Panc1 (cell line): ENCODE measurements at regions not wholly inside any gene's neighbourhood (a gene's known extent, or its start where the extent isn't known, plus 50 kb on each side); places are given as distances from the start of the nearest gene placed in this dataset.

Experiments
- ATAC-seq: fragments of 200-7000 bp; cut with Tn5 transposase; 2 replicates; pipeline ENCODE4 v1.9.1; 2020; ENCODE audit warnings: mild to moderate bottlenecking, moderate library complexity
- BruUV-seq: library from RNA; stranded (reverse); fragments of 400-500 nt; replicated peaks from 2 replicates; lab custom pipeline; 2021; lab: Mats Ljungman, UMichigan
- CTCF ChIA-PET: fragments of 300-600 bp; sonication (Branson Sonifier 250); formaldehyde crosslinking; loops from one replicate; lab custom pipeline; 2022; ENCODE audit warnings: antibody characterized with exemption; lab: Charles Lee
- POLR2A ChIA-PET: fragments of 300-600 bp; sonication (Branson Sonifier 250); formaldehyde crosslinking; loops from one replicate; lab custom pipeline; 2022; ENCODE audit warnings: antibody characterized with exemption; lab: Charles Lee
- DNase-seq: peaks from one replicate; pipeline ENCODE4 v3.0.0-alpha.2; 2010; ENCODE audit warnings: low read depth, low spot score
- H3K27ac ChIP-seq: 2 replicates; pipeline ENCODE4 v1.5.1; 2011; ENCODE audit warnings: mild to moderate bottlenecking, low read length, inconsistent platforms
- H3K27me3 ChIP-seq: fragments of 200-500 bp; sonication (Bioruptor generic); 2 replicates; pipeline ENCODE4 v1.6.0; 2014; ENCODE audit warnings: low read length, inconsistent platforms; ENCODE audit not compliant: control insufficient read depth, insufficient read depth
- H3K36me3 ChIP-seq: fragments of 200-500 bp; sonication (Bioruptor generic); 2 replicates; pipeline ENCODE4 v1.5.1; 2014; ENCODE audit warnings: inconsistent platforms, mild to moderate bottlenecking, low read length, moderate library complexity; ENCODE audit not compliant: control insufficient read depth, insufficient read depth
- H3K4me1 ChIP-seq: 2 replicates; pipeline ENCODE4 v1.5.1; 2011; ENCODE audit warnings: inconsistent platforms, mild to moderate bottlenecking, low read length, moderate library complexity; ENCODE audit not compliant: control insufficient read depth, insufficient read depth
- H3K4me3 ChIP-seq, 2 experiments: 2 replicates each; pipeline ENCODE4 v1.5.1; 2011 to 2012; ENCODE audit warnings: low read depth in 2 of 2, low read length in 2 of 2, mild to moderate bottlenecking in 2 of 2, inconsistent platforms in 1 of 2, moderate library complexity in 1 of 2
- H3K9me3 ChIP-seq: fragments of 200-500 bp; sonication (Bioruptor generic); 2 replicates; pipeline ENCODE4 v1.5.1; 2014; ENCODE audit warnings: low read depth, mild to moderate bottlenecking, inconsistent platforms, low read length, moderate library complexity; ENCODE audit not compliant: control insufficient read depth, insufficient read depth
- POLR2AphosphoS5 ChIP-seq: IDR thresholded peaks from 2 replicates; pipeline ENCODE4 v1.6.1; 2012; ENCODE audit warnings: mild to moderate bottlenecking, low read depth, low read length, moderate library complexity
- SIN3A ChIP-seq: IDR thresholded peaks from 2 replicates; pipeline ENCODE4 v1.6.1; 2012; ENCODE audit warnings: low read depth, mild to moderate bottlenecking, low read length, moderate library complexity, borderline replicate concordance; ENCODE audit not compliant: insufficient read depth
- TCF7L2 ChIP-seq: IDR thresholded peaks from 2 replicates; pipeline ENCODE4 v1.6.1; 2011; ENCODE audit warnings: mild to moderate bottlenecking, low read depth, low read length, inconsistent platforms
- in situ Hi-C: cut with HindIII; loops from 2 replicates; pipeline ENCODE4 v1.10.0; 2016; ENCODE audit warnings: low sequenced_read_pairs, low pct_unique_long_range_greater_than_20kb
- intact Hi-C: fragments of 100-400 bp; cut with micrococcal nuclease; formaldehyde crosslinking; loops from one replicate; pipeline ENCODE4 v1.10.0; 2022; ENCODE audit not compliant: unreplicated experiment
- TF ChIP-seq, protein P1 (sequence below), 2 experiments: IDR thresholded peaks; 2 replicates each; pipeline ENCODE4 v1.6.1; 2011 to 2012; ENCODE audit warnings: low read depth in 2 of 2, control low read depth in 1 of 2, low read length in 1 of 2, mild to moderate bottlenecking in 1 of 2, moderate library complexity in 1 of 2; ENCODE audit not compliant: insufficient read depth in 1 of 2
- TF ChIP-seq, protein P2 (sequence below): fragments of 450-650 bp; IDR thresholded peaks from 2 replicates; pipeline ENCODE4 v1.5.1; 2017; ENCODE audit warnings: mild to moderate bottlenecking

DNA sequence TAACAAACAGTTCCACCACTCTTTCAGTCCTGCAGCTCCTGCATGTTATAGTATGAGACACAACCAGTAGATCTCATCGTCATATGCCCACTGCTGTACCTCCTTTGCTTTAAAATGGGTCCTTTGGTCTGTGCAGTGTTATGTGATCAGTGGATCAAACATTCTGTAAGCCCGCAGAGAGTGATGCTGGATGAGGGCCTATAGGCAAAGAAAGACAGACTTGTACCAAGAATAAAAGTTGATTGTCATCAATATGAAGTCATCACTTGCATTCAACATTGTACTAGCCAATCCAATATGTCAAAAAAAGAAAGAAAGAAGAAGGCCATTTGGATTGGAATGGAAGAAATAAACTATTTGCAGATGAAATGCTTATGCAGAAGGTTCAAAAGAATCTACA is 79.8 kb upstream of the PHYHIPL start:
- H3K36me3 ChIP-seq: no peaks in the 10 kb centered on the region
- DNase-seq: no peak
- H3K27ac ChIP-seq: no peak overlapping the region
- BruUV-seq: no TSS peak
- no peaks in the 10 kb centered on the region; the same call in 1 of the 2 replicates for H3K9me3 ChIP-seq
- no peak for ATAC-seq
- TF ChIP-seq POLR2AphosphoS5 (no peak), SIN3A (no peak), TCF7L2 (no peak)
- TF ChIP-seq, protein P1, sequence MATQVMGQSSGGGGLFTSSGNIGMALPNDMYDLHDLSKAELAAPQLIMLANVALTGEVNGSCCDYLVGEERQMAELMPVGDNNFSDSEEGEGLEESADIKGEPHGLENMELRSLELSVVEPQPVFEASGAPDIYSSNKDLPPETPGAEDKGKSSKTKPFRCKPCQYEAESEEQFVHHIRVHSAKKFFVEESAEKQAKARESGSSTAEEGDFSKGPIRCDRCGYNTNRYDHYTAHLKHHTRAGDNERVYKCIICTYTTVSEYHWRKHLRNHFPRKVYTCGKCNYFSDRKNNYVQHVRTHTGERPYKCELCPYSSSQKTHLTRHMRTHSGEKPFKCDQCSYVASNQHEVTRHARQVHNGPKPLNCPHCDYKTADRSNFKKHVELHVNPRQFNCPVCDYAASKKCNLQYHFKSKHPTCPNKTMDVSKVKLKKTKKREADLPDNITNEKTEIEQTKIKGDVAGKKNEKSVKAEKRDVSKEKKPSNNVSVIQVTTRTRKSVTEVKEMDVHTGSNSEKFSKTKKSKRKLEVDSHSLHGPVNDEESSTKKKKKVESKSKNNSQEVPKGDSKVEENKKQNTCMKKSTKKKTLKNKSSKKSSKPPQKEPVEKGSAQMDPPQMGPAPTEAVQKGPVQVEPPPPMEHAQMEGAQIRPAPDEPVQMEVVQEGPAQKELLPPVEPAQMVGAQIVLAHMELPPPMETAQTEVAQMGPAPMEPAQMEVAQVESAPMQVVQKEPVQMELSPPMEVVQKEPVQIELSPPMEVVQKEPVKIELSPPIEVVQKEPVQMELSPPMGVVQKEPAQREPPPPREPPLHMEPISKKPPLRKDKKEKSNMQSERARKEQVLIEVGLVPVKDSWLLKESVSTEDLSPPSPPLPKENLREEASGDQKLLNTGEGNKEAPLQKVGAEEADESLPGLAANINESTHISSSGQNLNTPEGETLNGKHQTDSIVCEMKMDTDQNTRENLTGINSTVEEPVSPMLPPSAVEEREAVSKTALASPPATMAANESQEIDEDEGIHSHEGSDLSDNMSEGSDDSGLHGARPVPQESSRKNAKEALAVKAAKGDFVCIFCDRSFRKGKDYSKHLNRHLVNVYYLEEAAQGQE (IDR thresholded peaks at IDR 0.05; ENCODE audit: insufficient read depth in 1 of 2, low read depth in 2 of 2, low read length in 1 of 2): no peak
- TF ChIP-seq, protein P2, sequence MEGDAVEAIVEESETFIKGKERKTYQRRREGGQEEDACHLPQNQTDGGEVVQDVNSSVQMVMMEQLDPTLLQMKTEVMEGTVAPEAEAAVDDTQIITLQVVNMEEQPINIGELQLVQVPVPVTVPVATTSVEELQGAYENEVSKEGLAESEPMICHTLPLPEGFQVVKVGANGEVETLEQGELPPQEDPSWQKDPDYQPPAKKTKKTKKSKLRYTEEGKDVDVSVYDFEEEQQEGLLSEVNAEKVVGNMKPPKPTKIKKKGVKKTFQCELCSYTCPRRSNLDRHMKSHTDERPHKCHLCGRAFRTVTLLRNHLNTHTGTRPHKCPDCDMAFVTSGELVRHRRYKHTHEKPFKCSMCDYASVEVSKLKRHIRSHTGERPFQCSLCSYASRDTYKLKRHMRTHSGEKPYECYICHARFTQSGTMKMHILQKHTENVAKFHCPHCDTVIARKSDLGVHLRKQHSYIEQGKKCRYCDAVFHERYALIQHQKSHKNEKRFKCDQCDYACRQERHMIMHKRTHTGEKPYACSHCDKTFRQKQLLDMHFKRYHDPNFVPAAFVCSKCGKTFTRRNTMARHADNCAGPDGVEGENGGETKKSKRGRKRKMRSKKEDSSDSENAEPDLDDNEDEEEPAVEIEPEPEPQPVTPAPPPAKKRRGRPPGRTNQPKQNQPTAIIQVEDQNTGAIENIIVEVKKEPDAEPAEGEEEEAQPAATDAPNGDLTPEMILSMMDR: no peak
- no peaks in the 10 kb centered on the region for H3K27me3 ChIP-seq
- POLR2A ChIA-PET: no interaction called here
- intact Hi-C loops: no loop called here
- no peak overlapping the region for H3K4me3 ChIP-seq
- CTCF ChIA-PET: no interaction called here
- in situ Hi-C loops: no loop called here
- no peaks in the 10 kb centered on the region for H3K4me1 ChIP-seq

DNA sequence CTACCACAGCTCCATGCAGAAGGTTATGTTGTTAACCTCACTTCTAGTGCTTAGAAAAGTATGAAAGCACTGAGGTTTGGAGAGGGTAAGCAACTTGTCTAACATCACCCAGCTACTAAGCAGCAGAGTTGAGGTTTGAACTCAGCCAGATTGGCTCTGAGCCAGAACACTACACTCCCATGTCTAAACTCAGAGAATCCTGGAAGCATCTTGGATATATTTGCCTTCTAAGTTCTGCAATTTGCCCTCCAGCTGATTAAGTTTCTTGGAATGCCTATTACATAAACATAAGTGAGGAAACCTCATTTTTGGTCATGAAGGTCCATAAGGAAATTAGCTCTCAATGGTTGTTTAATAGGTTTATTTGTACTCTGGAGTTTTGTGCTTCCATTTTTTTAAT is 78.1 kb upstream of the PHYHIPL start:
- TF ChIP-seq TCF7L2 (no peak), SIN3A (no peak), POLR2AphosphoS5 (no peak)
- TF ChIP-seq, protein P2: no peak
- TF ChIP-seq, protein P1 (IDR thresholded peaks at IDR 0.05; ENCODE audit: insufficient read depth in 1 of 2, low read depth in 2 of 2, low read length in 1 of 2): no peak
- DNase-seq: no peak
- Histone ChIP-seq H3K4me1 (no peaks in the 10 kb centered on the region), H3K9me3 (no peaks in the 10 kb centered on the region), H3K27me3 (no peaks in the 10 kb centered on the region), H3K36me3 (no peaks in the 10 kb centered on the region), H3K27ac (no peak overlapping the region), H3K4me3 (no peak overlapping the region)
- ChIA-PET CTCF (no interaction called here), POLR2A (no interaction called here)
- in situ Hi-C loops (no loop called here), intact Hi-C loops (no loop called here)
- BruUV-seq: no TSS peak
- ATAC-seq: no peak
